ENCODE measurements at regions not wholly inside any gene's neighbourhood (a gene's known extent, or its start where the extent isn't known, plus 50 kb on each side); places are given as distances from the start of the nearest gene placed in this dataset.

GRCh38 chr1:55592122-55592521 lies 377.0 kb upstream of the USP24 start:
- H2AFZ ChIP-seq (ENCODE audit: low read length), result no peak overlapping the region
- no peaks in the 10 kb centered on the region for H3K36me3 ChIP-seq (ENCODE audit: control insufficient read depth in 2 of 4, insufficient read depth in 4 of 4, low read length in 3 of 4)
- ChIA-PET CTCF (ENCODE audit: partially characterized antibody) (interaction anchor here (1.8 to 2.0 kb wide), 2 partner anchors 10 to 216 kb away, joined by 4 to 8 read pairs; no protein-coding TSS in a partner anchor), POLR2A (ENCODE audit: partially characterized antibody) (no interaction called here)
- H2BK5ac ChIP-seq (ENCODE audit: low read depth, low read length), result no peak overlapping the region
- H2AK5ac ChIP-seq (ENCODE audit: low read depth, low read length), result no peak overlapping the region
- H3K79me2 ChIP-seq (ENCODE audit: control insufficient read depth in 1 of 2, insufficient read depth in 2 of 2, low read length in 2 of 2), result no peaks in the 10 kb centered on the region
- H3K4me3 ChIP-seq (ENCODE audit: extremely low read depth in 1 of 4, insufficient read depth in 2 of 4, low read depth in 3 of 4, low read length in 4 of 4), result no peak overlapping the region
- H2BK20ac ChIP-seq (ENCODE audit: low read length), result no peak overlapping the region
- H3K27me3 ChIP-seq (replicated peaks in 1 of 4; ENCODE audit: control insufficient read depth in 3 of 4, extremely low read depth in 1 of 4, insufficient read depth in 3 of 4, low read length in 3 of 4), result peaks cover 0 to 1% (median 0%) of the 10 kb centered on the region in 4 experiments; a peak in 1 of 7 replicates
- no peak overlapping the region for H3K4me2 ChIP-seq (ENCODE audit: insufficient read depth in 1 of 2, low read depth in 2 of 2, low read length in 2 of 2)
- FAIRE-seq (no peak), DNase-seq (ENCODE audit: low read depth in 1 of 2, low spot score in 2 of 2) (no peak)
- no peak overlapping the region for H3K27ac ChIP-seq (ENCODE audit: low read depth, low read length)
- no peak overlapping the region for H2BK120ac ChIP-seq (replicated peaks; ENCODE audit: low read depth, low read length)
- H4K91ac ChIP-seq (replicated peaks; ENCODE audit: insufficient read length, low read length), result no peak overlapping the region
- H4K20me1 ChIP-seq (replicated peaks in 1 of 2; ENCODE audit: control insufficient read depth in 1 of 2, insufficient read depth in 2 of 2, low read length in 2 of 2), result no peaks in the 10 kb centered on the region
- no peak overlapping the region for H3K14ac ChIP-seq (ENCODE audit: insufficient read length)
- no peak overlapping the region for H2BK15ac ChIP-seq (ENCODE audit: low read length)
- H3K23me2 ChIP-seq (ENCODE audit: low read depth, low read length), result no peaks in the 10 kb centered on the region
- H3K4ac ChIP-seq (replicated peaks; ENCODE audit: insufficient read length, low read depth, low read length), result no peak overlapping the region
- H4K5ac ChIP-seq (ENCODE audit: insufficient read length, low read depth, low read length), result no peak overlapping the region
- no peak overlapping the region for H3K56ac ChIP-seq (replicated peaks; ENCODE audit: insufficient read length, low read depth, low read length)
- H2BK12ac ChIP-seq (ENCODE audit: low read depth, low read length), result no peak overlapping the region
- WGBS, 2 experiments (ENCODE audit: extremely low coverage in 1 of 2, insufficient coverage in 1 of 2, insufficient read length in 1 of 2, insufficient replicate concordance in 2 of 2, low coverage in 1 of 2, low lambda C conversion rate in 2 of 2, missing lambda C conversion rate in 1 of 2), result 84% methylated on average over 2 of the region's 2 CpGs; no CpG with 5 or more reads in 1 of the 2 experiments
- no peaks in the 10 kb centered on the region for H3K79me1 ChIP-seq (ENCODE audit: low read depth, low read length)
- H3K4me1 ChIP-seq (replicated peaks in 1 of 4; ENCODE audit: control insufficient read depth in 3 of 4, insufficient read depth in 4 of 4, low read length in 3 of 4), result no peaks in the 10 kb centered on the region
- H4K8ac ChIP-seq (ENCODE audit: extremely low read depth, insufficient read depth, low read length), result no peak overlapping the region
- H3K23ac ChIP-seq (ENCODE audit: insufficient read length), result no peak overlapping the region
- H3K18ac ChIP-seq (ENCODE audit: extremely low read depth, low read length), result no peak overlapping the region
- H3K9me3 ChIP-seq (ENCODE audit: insufficient read depth in 2 of 2, low read depth in 1 of 2, low read length in 1 of 2), result no peaks in the 10 kb centered on the region
- no peak overlapping the region for H3K9ac ChIP-seq (replicated peaks in 1 of 4; ENCODE audit: extremely low read depth in 1 of 4, low read depth in 3 of 4, low read length in 3 of 4)
- no peak for TF ChIP-seq HDAC2 (IDR thresholded peaks at IDR 0.05; ENCODE audit: borderline replicate concordance in 1 of 2, low read depth in 2 of 2, low read length in 2 of 2)
- TF ChIP-seq TEAD4 (IDR thresholded peaks at IDR 0.05; ENCODE audit: low read depth, low read length), result no peak
- TF ChIP-seq EZH2 (IDR thresholded peaks at IDR 0.05; ENCODE audit: low read depth, low read length, severe bottlenecking), result no peak
- TF ChIP-seq JUN (IDR thresholded peaks at IDR 0.05; ENCODE audit: low read depth, low read length), result no peak
- no peak for TF ChIP-seq TAF7 (optimal IDR thresholded peaks at IDR 0.05; ENCODE audit: borderline replicate concordance, low read depth, low read length)
- TF ChIP-seq USF2 (IDR thresholded peaks at IDR 0.05; ENCODE audit: low read length), result no peak
- no peak for TF ChIP-seq CEBPB (IDR thresholded peaks at IDR 0.05; ENCODE audit: low read depth, low read length)
- TF ChIP-seq EP300 (IDR thresholded peaks at IDR 0.05; ENCODE audit: borderline replicate concordance in 1 of 2, low read depth in 2 of 2, low read length in 2 of 2), result no peak
- no peak for TF ChIP-seq CBX8 (IDR thresholded peaks at IDR 0.05; ENCODE audit: borderline replicate concordance, low read depth, low read length)
- no peak for TF ChIP-seq NRF1 (IDR thresholded peaks at IDR 0.05; ENCODE audit: low read depth, low read length)
- TF ChIP-seq GABPA (IDR thresholded peaks at IDR 0.05; ENCODE audit: borderline replicate concordance, insufficient read depth, low read length), result no peak
- no peak for TF ChIP-seq CTBP2 (IDR thresholded peaks at IDR 0.05; ENCODE audit: borderline replicate concordance, insufficient read depth, insufficient read length, low read length)
